VCaP (cell line): ENCODE measurements at regions not wholly inside any gene's neighbourhood (a gene's known extent, or its start where the extent isn't known, plus 50 kb on each side); places are given as distances from the start of the nearest gene placed in this dataset.

Source experiments
- H3K27ac ChIP-seq: fragments of 450-650 bp; 2 replicates; pipeline ENCODE4 v1.5.1; 2017
- TF ChIP-seq, protein P1 (sequence below): fragments of 450-650 bp; conservative IDR thresholded peaks from 2 replicates; pipeline ENCODE4 v1.5.1; 2017; ENCODE audit warnings: mild to moderate bottlenecking, moderate library complexity

DNA sequence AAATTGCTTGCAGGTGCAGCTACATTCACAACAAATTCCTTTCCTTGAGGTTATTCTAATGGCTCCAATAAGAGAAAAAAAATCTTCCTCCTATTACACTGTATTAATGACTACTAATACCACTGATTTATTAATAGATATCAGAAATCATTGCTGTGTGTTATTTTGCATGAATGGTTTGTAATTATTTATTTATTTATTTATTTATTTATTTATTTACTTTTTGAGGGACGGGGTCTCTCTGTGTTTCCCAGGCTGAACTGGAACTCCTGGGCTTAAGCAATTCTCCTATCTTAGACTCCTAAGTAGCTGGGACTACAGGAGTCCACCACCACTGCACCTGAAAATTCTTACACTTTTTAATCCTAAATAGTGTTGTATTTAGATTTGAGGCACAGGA is 390.4 kb downstream of the SI start:
- no peak overlapping the region for H3K27ac ChIP-seq
- TF ChIP-seq, protein P1, sequence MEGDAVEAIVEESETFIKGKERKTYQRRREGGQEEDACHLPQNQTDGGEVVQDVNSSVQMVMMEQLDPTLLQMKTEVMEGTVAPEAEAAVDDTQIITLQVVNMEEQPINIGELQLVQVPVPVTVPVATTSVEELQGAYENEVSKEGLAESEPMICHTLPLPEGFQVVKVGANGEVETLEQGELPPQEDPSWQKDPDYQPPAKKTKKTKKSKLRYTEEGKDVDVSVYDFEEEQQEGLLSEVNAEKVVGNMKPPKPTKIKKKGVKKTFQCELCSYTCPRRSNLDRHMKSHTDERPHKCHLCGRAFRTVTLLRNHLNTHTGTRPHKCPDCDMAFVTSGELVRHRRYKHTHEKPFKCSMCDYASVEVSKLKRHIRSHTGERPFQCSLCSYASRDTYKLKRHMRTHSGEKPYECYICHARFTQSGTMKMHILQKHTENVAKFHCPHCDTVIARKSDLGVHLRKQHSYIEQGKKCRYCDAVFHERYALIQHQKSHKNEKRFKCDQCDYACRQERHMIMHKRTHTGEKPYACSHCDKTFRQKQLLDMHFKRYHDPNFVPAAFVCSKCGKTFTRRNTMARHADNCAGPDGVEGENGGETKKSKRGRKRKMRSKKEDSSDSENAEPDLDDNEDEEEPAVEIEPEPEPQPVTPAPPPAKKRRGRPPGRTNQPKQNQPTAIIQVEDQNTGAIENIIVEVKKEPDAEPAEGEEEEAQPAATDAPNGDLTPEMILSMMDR, result no peak

DNA sequence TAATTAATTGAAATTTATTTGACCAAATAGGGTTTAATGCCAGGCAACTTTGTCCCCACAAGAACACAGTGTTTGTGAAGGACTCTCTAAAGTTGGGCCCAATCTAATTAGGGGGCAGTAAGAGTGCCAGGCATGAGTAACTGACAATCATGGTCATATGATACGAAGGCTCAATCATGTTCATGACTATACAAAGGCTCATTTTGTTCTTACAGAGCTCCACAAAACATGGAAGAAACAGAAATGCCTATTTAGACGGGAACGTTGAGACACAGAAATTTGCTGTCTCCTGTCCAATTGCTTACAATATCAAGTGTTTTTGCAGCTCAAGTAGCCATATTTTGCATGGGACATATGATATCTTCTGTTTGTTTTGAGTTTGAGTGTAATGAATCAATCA is 391.1 kb downstream of the SI start:
- no peak overlapping the region for H3K27ac ChIP-seq
- TF ChIP-seq, protein P1, result no peak

DNA sequence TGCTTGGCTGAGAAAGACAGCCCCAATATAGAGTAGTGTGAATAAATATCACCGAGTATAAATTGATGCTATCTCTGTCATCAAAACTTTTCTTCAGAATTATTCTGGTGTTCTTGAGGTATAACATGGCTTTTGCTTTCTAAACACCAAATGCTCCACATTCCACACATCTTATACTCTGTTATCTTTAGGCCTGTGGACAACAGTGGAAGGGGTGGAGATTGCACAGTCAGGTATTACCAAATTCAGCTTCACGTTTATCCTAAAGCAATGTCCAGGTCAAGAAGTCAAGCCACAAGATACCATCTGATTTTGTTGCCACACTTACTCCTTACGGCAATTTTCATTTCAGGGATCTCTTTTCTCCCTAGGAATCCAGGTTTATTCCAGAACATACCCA is 394.8 kb downstream of the SI start:
- H3K27ac ChIP-seq, result no peak overlapping the region
- TF ChIP-seq, protein P1, result no peak

- TF ChIP-seq, protein P1, result no peak
These were observed 399.1 kb downstream of the SI start for GRCh38 chr3:164679245-164679644.

DNA sequence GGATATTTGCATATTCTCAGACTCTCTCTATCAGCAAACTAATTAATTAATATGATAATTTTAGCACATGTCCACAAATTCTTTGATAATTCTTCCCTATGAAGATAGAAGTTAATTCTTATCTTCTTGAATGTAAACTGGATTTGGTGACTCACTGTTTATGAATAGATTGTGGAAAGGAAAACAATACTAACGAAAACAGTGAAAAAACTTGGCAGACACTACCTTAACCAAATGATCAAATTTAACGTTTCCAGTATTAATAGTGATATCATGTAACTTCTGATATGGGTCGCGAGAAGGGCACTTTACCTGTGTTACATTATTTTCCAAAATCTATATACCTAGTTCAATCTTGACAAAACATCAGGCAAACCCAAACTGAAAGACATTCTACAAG is 401.0 kb downstream of the SI start:
- TF ChIP-seq, protein P1, result no peak
- no peak overlapping the region for H3K27ac ChIP-seq

More at GRCh38 chr3:164679245-164679644, 399.1 kb downstream of the SI start:
- H3K27ac ChIP-seq, result no peak overlapping the region

- H3K27ac ChIP-seq, result no peak overlapping the region
- TF ChIP-seq, protein P1, result no peak; the same call in 1 of the 2 replicates
These were observed 404.6 kb downstream of the SI start for GRCh38 chr3:164673738-164674137.

DNA sequence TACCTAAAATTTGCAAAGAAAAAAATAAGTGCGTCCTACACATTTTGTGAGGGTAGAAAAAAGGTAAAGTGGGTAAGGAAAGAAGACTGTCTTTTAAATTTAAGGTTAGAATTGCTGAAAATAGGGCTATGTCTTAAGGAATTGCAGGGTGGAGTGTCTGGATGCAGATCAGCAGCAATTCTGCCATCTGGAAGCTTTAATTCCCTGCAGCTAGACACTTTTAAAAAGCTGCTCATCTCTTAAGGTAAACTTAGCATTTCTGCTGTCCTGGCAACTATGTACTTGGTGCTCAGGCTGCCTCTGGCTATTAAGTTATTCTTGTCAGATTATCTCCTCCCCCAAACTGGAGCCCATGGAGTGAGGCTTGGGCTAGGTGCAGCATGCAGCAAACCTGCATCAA is 420.2 kb downstream of the SI start:
- TF ChIP-seq, protein P1, result no peak

DNA sequence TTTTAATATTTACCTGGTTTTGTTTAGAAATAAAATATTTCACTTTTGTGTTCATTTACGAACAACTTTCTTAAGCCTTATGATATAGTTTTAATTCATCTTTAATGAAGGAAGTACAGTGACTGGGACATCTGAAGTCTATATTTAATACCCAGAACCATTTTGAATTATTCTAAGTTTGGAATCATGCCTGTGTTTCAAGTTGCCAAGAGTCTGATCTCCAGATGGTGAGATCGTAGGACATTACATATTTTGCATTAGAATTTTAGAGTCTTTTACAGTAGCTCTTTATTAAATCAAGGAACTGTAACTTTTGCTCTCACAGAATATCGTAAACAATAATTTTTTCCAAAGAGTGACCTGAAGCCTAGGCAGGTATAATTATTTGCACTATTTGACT is 420.7 kb downstream of the SI start:
- TF ChIP-seq, protein P1, result no peak
- H3K27ac ChIP-seq, result no peak overlapping the region

More for the DNA sequence above, 420.2 kb downstream of the SI start:
- H3K27ac ChIP-seq, result no peak overlapping the region
